H9 (cell line): ENCODE measurements at regions not wholly inside any gene's neighbourhood (a gene's known extent, or its start where the extent isn't known, plus 50 kb on each side); places are given as distances from the start of the nearest gene placed in this dataset.

Experiments used
- DNase-seq: peaks from one replicate; pipeline ENCODE4 v3.0.0-alpha.2; 2017
- H2AFZ ChIP-seq: one replicate; pipeline ENCODE4 v1.6.1; 2013; ENCODE audit warnings: mild to moderate bottlenecking, low read length, control low read depth, moderate library complexity
- H2AK5ac ChIP-seq: 2 replicates; pipeline ENCODE4 v1.6.1; 2013; ENCODE audit warnings: low read length, control low read depth, mixed read lengths; ENCODE audit not compliant: insufficient read length
- H2BK120ac ChIP-seq: one replicate; pipeline ENCODE4 v1.6.1; 2013; ENCODE audit warnings: low read depth, mild to moderate bottlenecking, low read length, control low read depth, inconsistent platforms; ENCODE audit not compliant: poor library complexity, severe bottlenecking
- H2BK12ac ChIP-seq: 2 replicates; pipeline ENCODE4 v1.6.1; 2013; ENCODE audit warnings: low read length, control low read depth, mixed read lengths, low read depth; ENCODE audit not compliant: insufficient read length
- H2BK15ac ChIP-seq: 2 replicates; pipeline ENCODE4 v1.6.1; 2013; ENCODE audit warnings: low read depth, low read length, control low read depth
- H2BK20ac ChIP-seq: one replicate; pipeline ENCODE4 v1.6.1; 2013; ENCODE audit warnings: low read depth, mild to moderate bottlenecking, low read length, control low read depth, inconsistent platforms; ENCODE audit not compliant: poor library complexity, severe bottlenecking
- H2BK5ac ChIP-seq: 2 replicates; pipeline ENCODE4 v1.6.1; 2013; ENCODE audit warnings: low read length, control low read depth, mixed read lengths; ENCODE audit not compliant: insufficient read length
- H3K14ac ChIP-seq: 2 replicates; pipeline ENCODE4 v1.6.1; 2013; ENCODE audit warnings: low read length, control low read depth; ENCODE audit not compliant: insufficient read depth
- H3K18ac ChIP-seq: 2 replicates; pipeline ENCODE4 v1.6.1; 2013; ENCODE audit warnings: low read depth, mild to moderate bottlenecking, mixed read lengths, low read length, control low read depth; ENCODE audit not compliant: insufficient read length
- H3K23ac ChIP-seq: 2 replicates; pipeline ENCODE4 v1.6.1; 2013; ENCODE audit warnings: low read length, control low read depth, mixed read lengths, low read depth; ENCODE audit not compliant: insufficient read length
- H3K23me2 ChIP-seq: 2 replicates; pipeline ENCODE4 v1.6.1; 2013; ENCODE audit warnings: low read depth, mild to moderate bottlenecking, mixed read lengths, low read length, control low read depth; ENCODE audit not compliant: insufficient read length, poor library complexity, severe bottlenecking
- H3K27ac ChIP-seq: 2 replicates; pipeline ENCODE4 v1.5.1; 2013; ENCODE audit warnings: low read length, control low read depth, mixed read lengths, low read depth; ENCODE audit not compliant: insufficient read length
- H3K27me3 ChIP-seq: 2 replicates; pipeline ENCODE4 v1.6.1; 2013; ENCODE audit warnings: low read length, control low read depth, inconsistent platforms; ENCODE audit not compliant: insufficient read depth
- H3K4ac ChIP-seq: 2 replicates; pipeline ENCODE4 v1.6.1; 2013; ENCODE audit warnings: low read depth, mild to moderate bottlenecking, control low read depth, inconsistent platforms, low read length, moderate library complexity
- H3K4me1 ChIP-seq: 2 replicates; pipeline ENCODE4 v1.6.1; 2013; ENCODE audit warnings: low read length, control low read depth, inconsistent platforms; ENCODE audit not compliant: insufficient read depth
- H3K4me2 ChIP-seq: 2 replicates; pipeline ENCODE4 v1.6.1; 2013; ENCODE audit warnings: low read length, control low read depth, mixed read lengths; ENCODE audit not compliant: insufficient read length, insufficient read depth
- H3K56ac ChIP-seq: 2 replicates; pipeline ENCODE4 v1.6.1; 2013; ENCODE audit warnings: low read depth, mild to moderate bottlenecking, mixed read lengths, low read length, control low read depth; ENCODE audit not compliant: insufficient read length
- H3K79me1 ChIP-seq: 2 replicates; pipeline ENCODE4 v1.6.1; 2013; ENCODE audit warnings: low read depth, mild to moderate bottlenecking, moderate library complexity, low read length, control low read depth, inconsistent platforms; ENCODE audit not compliant: insufficient read depth, poor library complexity, severe bottlenecking
- H3K79me2 ChIP-seq: 2 replicates; pipeline ENCODE4 v1.6.1; 2013; ENCODE audit warnings: low read length, control low read depth, inconsistent platforms; ENCODE audit not compliant: insufficient read depth
- H3K9ac ChIP-seq: 2 replicates; pipeline ENCODE4 v1.6.1; 2013; ENCODE audit warnings: low read length, control low read depth, mixed read lengths; ENCODE audit not compliant: insufficient read length; ENCODE audit errors: extremely low read depth
- H3K9me3 ChIP-seq: one replicate; pipeline ENCODE4 v1.6.1; 2013; ENCODE audit warnings: low read depth, low read length, inconsistent platforms; ENCODE audit not compliant: control insufficient read depth
- H3T11ph ChIP-seq: one replicate; pipeline ENCODE4 v1.6.1; 2013; ENCODE audit warnings: mild to moderate bottlenecking, low read length, control low read depth, inconsistent platforms
- H4K20me1 ChIP-seq: one replicate; pipeline ENCODE4 v1.6.1; 2013; ENCODE audit not compliant: control insufficient read depth, insufficient read length, insufficient read depth
- H4K5ac ChIP-seq: 2 replicates; pipeline ENCODE4 v1.6.1; 2013; ENCODE audit warnings: low read depth, mild to moderate bottlenecking, mixed read lengths, low read length, control low read depth; ENCODE audit not compliant: insufficient read length
- H4K8ac ChIP-seq: replicated peaks from 2 replicates; pipeline ENCODE4 v1.6.1; 2013; ENCODE audit warnings: low read length, control low read depth, mixed read lengths, low read depth; ENCODE audit not compliant: insufficient read length
- H4K91ac ChIP-seq: 2 replicates; pipeline ENCODE4 v1.6.1; 2013; ENCODE audit warnings: low read depth, mild to moderate bottlenecking, moderate library complexity, mixed read lengths, low read length, control low read depth; ENCODE audit not compliant: insufficient read length
- H3K27ac Mint-ChIP-seq, 3 experiments: 2 replicates in 2 of 3; 3 replicates in 1 of 3; pipeline ENCODE4 v1.8.0; 2020 to 2021; ENCODE audit warnings: mixed read lengths in 3 of 3, mild to moderate bottlenecking in 1 of 3, moderate library complexity in 1 of 3
- H3K27me3 Mint-ChIP-seq: 2 replicates; pipeline ENCODE4 v1.8.0; 2021; ENCODE audit warnings: low read depth, mild to moderate bottlenecking, moderate library complexity, mixed read lengths
- H3K36me3 Mint-ChIP-seq, 3 experiments: 2 replicates in 2 of 3; 3 replicates in 1 of 3; pipeline ENCODE4 v1.8.0; 2020 to 2021; ENCODE audit warnings: low read depth in 3 of 3, mixed read lengths in 3 of 3; ENCODE audit not compliant: insufficient read depth in 1 of 3
- H3K4me1 Mint-ChIP-seq, 2 experiments: 2 replicates each; pipeline ENCODE4 v1.8.0; 2020; ENCODE audit warnings: mixed read lengths in 2 of 2
- H3K4me3 Mint-ChIP-seq, 2 experiments: 2 replicates in 1 of 2; 3 replicates in 1 of 2; pipeline ENCODE4 v1.8.0; 2020 to 2021; ENCODE audit warnings: mild to moderate bottlenecking in 2 of 2, mixed read lengths in 2 of 2, moderate library complexity in 1 of 2
- H3K9me3 Mint-ChIP-seq, 2 experiments: 2 replicates in 1 of 2; 3 replicates in 1 of 2; pipeline ENCODE4 v1.8.0; 2020; ENCODE audit warnings: mild to moderate bottlenecking in 2 of 2, mixed read lengths in 2 of 2, moderate library complexity in 1 of 2
- WGBS: extraction: QIAGEN DNeasy Blood & Tissue Kit; methylation state at CpG from one replicate; pipeline ENCODE4 v1.1.7; 2013; ENCODE audit warnings: missing lambda C conversion rate, low lambda C conversion rate, mixed read lengths; ENCODE audit not compliant: insufficient read length; ENCODE audit errors: extremely low coverage; 5-methylcytosine and 5-hydroxymethylcytosine counted together
- TF ChIP-seq, protein P1 (sequence below): fragments of 200-600 bp; sonication (generic); conservative IDR thresholded peaks from 3 replicates; pipeline ENCODE4 v1.8.0; 2021; ENCODE audit warnings: antibody characterized with exemption, mild to moderate bottlenecking

GRCh38 chr17:70577456-70577855, 408.1 kb downstream of the KCNJ2 start:
- no peak overlapping the region for H3K4me2 ChIP-seq
- TF ChIP-seq, protein P1, sequence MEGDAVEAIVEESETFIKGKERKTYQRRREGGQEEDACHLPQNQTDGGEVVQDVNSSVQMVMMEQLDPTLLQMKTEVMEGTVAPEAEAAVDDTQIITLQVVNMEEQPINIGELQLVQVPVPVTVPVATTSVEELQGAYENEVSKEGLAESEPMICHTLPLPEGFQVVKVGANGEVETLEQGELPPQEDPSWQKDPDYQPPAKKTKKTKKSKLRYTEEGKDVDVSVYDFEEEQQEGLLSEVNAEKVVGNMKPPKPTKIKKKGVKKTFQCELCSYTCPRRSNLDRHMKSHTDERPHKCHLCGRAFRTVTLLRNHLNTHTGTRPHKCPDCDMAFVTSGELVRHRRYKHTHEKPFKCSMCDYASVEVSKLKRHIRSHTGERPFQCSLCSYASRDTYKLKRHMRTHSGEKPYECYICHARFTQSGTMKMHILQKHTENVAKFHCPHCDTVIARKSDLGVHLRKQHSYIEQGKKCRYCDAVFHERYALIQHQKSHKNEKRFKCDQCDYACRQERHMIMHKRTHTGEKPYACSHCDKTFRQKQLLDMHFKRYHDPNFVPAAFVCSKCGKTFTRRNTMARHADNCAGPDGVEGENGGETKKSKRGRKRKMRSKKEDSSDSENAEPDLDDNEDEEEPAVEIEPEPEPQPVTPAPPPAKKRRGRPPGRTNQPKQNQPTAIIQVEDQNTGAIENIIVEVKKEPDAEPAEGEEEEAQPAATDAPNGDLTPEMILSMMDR: no peak
- H3K36me3 Mint-ChIP-seq: no peaks in the 10 kb centered on the region
- no peak overlapping the region for H3T11ph ChIP-seq
- H4K8ac ChIP-seq: no peak overlapping the region
- no peak overlapping the region for H2BK12ac ChIP-seq
- H3K23ac ChIP-seq: no peak overlapping the region
- no peak overlapping the region for H3K4ac ChIP-seq
- H3K56ac ChIP-seq: no peak overlapping the region
- no peak for DNase-seq
- H3K27ac ChIP-seq: no peak overlapping the region
- H3K23me2 ChIP-seq: no peaks in the 10 kb centered on the region
- H2BK5ac ChIP-seq: no peak overlapping the region
- H4K20me1 ChIP-seq: no peaks in the 10 kb centered on the region
- H3K27me3 ChIP-seq: no peaks in the 10 kb centered on the region
- H2BK15ac ChIP-seq: no peak overlapping the region
- no peak overlapping the region for H2BK120ac ChIP-seq
- no peaks in the 10 kb centered on the region for H3K79me2 ChIP-seq
- no peak overlapping the region for H3K9ac ChIP-seq
- H4K5ac ChIP-seq: no peak overlapping the region
- H2AK5ac ChIP-seq: no peak overlapping the region
- H2AFZ ChIP-seq: no peak overlapping the region
- H3K79me1 ChIP-seq: no peaks in the 10 kb centered on the region
- no peak overlapping the region for H3K18ac ChIP-seq
- WGBS: no CpG with 5 or more reads among the region's 20 CpGs
- H4K91ac ChIP-seq: no peak overlapping the region
- H3K4me1 Mint-ChIP-seq: no peaks in the 10 kb centered on the region
- no peak overlapping the region for H3K4me3 Mint-ChIP-seq
- H3K9me3 ChIP-seq: no peaks in the 10 kb centered on the region
- H3K27ac Mint-ChIP-seq: no peak overlapping the region; a peak in 1 of 7 replicates
- H3K9me3 Mint-ChIP-seq: peaks cover 0 to 2% of the 10 kb centered on the region in 2 experiments; a peak in 2 of 5 replicates
- no peaks in the 10 kb centered on the region for H3K4me1 ChIP-seq
- H2BK20ac ChIP-seq: no peak overlapping the region
- no peak overlapping the region for H3K14ac ChIP-seq
- no peaks in the 10 kb centered on the region for H3K27me3 Mint-ChIP-seq
